NCI-H2107 treated with DMSO at 0.1 percent for 48 hours (cell line): ENCODE measurements at regions not wholly inside any gene's neighbourhood (a gene's known extent, or its start where the extent isn't known, plus 50 kb on each side); places are given as distances from the start of the nearest gene placed in this dataset.
"Not testable (repeated sequence)": the region's sequence is repeated elsewhere in the genome, so short reads cannot be mapped to it uniquely, and the experiment has no call there.

ENCODE experiments used
- DNase-seq: peaks from one replicate; lab custom pipeline; 2025; ENCODE audit not compliant: unreplicated experiment; lab: John Stamatoyannopoulos, UW

DNA sequence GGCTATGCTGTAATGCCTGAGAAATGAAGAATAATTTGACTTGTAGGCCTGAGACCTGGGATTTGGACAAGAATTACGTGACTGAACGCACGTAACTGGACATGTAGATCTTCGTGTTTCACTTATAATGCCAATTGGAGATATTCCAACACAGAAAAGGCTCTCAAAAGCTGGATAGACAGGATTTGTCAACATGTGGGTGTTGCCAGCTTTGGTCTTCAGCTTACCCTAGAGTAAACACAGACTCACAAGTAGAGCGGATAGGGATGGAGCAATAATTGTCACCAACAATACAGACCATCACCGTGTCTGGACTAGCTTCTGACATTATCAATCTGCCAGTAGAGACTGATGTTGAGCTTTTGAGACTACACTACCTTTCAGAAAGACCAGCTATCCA lies 1511.0 kb upstream of the ADGRL3 start:
- DNase-seq = no peak

DNA sequence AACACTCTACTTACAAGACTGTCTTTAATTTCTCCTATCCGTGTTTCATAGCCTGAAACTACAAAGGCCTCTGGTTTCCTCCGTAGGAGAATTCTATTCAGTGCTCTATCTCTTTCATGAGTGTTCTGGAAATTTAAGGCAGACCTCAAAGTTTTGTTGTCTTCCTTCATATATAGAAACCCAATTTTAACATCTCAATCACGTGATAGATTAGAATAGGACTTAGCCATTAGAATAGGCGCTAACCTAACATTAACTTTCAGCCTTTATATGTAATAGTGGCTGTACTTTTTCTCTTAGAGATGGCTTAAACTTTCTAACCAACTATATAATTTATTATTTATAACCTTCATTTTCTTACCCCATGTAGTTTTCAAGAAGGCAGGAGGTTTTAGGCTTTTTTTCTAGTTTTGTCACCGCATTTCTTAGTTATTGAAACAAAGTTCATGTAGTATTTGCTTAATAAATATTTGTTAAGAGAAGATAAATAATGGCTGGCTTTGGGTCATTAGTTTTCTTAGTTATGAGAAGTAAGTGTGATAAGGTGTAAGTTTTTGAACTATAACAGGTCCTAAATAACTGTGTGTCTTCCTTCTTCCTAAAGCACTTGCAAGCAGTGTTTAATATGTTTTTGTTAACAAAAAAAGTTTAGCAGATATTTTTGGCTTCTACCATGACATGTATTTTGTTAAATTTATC lies 1504.6 kb upstream of the ADGRL3 start:
- no peak for DNase-seq

DNA sequence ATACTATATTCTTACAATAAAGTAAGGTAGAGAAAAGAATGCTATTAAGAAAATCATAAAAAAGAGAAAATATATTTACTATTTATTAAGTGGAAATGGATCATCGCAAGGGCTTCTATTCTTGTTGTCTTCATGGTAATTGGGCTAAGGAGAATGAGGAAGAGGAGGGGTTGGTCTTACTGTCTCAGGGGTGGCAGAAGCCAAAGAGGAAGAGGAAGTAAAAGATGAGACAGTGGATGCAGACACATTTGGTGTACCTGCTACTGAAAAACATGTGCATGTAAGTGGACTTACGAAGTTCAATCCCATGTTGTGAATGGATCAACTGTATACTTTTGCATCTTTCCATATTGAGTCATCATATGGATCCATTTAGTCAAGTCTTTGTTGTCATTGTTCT lies 1502.1 kb upstream of the ADGRL3 start:
- DNase-seq = no peak

DNA sequence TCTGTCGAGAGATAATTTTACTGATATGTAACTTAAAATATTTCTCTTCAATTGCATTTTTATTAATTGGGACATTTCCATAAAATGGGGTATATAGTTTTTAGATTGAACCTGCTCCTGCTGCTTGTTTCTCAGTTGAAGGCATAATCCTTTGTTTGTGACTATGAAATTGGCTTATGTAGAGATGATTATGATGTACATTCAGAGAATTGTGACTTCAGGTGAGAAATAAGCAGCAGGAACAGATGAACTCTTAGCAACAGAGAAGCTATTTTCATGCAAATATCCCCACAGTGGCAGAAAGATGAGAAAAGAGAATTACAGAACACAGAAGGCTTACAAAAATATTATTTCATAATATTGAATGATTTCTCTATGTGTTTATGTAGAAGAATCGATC lies 1499.5 kb upstream of the ADGRL3 start:
- DNase-seq = no peak

DNA sequence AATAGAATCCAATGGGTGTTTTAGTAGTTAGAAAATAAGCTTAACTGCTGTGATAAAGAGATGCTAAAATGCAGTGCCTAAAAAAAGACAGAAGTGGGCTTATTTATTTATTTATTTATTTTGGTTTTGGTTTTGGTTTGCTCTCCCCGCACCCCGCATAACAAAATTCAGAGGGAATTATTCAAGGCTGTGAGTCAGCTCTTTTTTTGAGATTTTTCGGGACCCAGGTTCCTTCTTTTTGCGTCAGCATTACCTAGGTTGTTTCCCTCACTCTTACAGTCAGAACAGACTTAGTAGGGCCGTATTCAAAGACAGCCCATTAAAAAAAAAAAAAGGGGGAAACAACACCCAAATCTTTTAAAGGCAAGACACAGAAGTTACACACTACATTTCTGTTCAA lies 1495.5 kb upstream of the ADGRL3 start:
- DNase-seq = no peak

DNA sequence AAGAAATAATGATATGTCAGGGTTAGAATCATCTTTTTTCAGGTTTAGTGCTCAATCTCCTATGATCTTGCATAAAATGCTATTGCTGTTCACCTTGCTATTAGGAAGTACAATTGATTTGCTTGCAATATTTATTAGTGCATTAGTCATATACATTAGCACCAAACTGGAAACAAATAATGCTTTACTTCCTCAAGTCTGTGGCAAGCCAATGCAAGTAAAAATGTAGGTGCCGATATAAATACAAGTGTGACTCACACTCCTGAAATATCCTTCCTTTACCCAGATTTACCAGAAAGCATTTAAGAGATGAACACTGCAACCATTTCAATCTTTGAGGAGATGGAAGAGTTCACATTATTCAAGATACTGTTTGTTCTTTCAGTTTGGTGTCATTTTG lies 1487.7 kb upstream of the ADGRL3 start:
- DNase-seq = no peak

DNA sequence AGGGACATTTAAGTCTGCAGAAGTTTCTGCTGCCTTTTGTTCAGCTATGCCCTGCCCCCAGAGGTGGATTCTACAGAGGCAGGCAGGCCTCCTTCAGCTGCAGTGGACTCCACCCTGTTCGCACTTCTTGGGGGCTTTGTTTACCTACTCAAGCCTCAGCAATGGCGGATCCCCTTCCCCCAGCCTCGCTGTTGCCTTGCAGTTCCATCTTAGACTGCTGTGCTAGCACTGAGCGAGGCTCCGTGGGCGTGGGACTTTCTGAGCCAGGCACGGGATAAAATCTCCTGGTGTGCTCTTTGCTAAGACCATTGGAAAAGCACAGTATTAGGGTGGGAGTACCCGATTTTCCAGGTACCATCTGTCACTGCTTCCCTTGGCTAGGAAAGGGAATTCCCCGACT lies 1475.8 kb upstream of the ADGRL3 start:
- DNase-seq = not testable (repeated sequence)

DNA sequence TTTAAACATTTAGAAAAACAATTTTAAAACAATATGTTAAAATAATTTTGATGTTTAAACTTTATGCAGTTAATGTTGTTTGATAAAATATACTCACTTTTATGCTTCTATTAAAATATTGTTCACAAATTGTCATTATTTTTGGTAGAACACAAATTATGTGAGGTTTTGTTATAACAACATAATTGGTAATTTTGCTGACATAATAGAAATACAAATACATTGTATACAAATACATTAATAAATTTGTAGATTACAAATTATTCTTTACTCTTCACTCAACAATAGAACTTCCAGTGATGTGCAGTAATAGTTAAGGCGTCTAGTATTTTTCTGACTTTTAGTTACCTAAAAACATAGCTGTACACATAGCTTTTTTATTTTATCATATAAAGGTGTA lies 1472.4 kb upstream of the ADGRL3 start:
- DNase-seq = no peak

DNA sequence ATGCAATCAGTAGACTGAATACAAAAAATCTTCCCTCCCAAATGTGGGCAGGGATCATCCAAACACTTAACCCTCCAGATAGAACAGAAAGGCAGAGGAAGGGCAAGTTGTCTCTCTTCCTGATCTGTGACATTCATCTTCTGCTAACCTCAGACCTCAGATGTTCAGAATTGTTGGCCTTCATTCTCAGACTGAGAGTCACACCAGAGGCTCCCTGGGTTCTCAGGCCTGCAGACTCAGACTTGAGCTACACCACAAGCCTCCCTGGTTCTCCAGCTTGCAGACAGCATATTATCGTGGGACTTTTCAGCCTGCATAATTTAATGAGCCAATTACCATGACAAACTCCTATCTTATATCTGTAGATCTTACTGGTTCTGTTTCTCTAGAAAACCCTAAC lies 1471.6 kb upstream of the ADGRL3 start:
- no peak for DNase-seq

DNA sequence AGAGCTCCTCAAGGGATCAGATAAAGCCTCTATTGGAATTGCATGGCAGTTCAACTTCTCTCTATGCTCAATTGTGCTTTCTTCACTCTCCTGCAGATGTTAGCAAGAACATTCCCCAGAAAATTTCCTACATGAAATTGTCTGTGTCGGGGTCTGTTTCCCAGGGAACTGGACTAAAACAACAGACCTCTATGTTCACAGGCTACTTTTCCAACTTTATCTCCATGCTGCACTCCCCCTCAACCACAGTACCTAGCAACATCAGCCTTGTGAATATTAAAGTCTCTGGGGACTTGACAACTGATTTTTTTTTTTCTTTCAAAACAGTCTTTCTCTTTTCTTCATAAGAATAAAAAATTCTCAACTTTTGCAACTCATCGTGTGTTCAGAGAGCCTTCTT lies 1470.8 kb upstream of the ADGRL3 start:
- DNase-seq = no peak

DNA sequence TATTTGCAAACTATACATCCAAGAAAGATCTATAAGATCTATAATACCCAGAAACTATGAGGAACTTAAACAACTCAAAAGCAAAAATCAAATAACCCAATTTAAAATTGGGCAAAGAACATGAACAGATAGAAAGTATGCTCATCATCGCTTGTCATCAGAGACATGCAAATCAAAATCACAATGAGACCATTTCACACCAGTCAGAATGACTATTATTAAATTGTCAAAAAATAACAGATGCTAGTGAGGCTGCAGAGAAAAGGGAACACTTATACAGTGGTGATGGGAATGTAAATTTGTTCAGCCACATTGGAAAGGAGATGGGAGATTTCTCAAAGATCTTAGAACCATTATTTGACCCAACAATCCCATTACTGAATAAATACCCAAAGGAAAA lies 1451.7 kb upstream of the ADGRL3 start:
- no peak for DNase-seq

DNA sequence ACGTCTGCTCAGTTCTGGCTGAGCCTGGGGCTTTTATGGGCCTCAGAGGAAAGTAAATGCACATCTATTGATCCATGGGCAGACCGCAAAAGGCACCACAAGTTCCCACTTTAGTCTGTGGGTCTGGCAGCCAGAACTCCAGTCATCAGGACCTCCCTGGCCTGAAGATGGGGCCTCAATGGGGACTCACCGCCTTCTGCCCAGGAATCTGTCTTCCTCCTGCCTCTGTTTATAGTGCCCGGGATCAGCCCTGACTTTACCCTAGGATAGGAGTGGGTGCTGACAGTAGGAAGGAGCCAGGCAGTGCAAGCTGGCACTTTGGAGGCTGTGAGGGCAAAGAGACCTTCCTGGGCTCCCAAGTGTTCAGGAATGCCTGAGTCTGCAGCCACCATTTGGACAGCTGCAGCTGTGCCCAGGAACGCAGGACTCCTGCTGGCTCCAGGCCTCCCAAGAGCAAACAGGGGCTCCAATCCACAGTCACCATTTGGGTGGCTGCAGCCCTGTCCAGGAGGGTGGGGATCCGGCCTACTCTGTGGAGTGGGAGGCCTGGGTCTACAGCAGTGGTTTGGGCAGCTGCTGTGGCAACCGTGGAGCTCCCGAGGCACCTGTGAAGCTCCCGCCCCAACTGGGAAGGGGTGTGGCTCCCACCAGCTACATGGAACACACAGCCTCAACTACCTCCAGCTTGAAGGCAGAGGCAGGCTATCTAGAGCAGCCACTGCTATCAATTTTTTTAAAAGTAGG lies 1440.9 kb upstream of the ADGRL3 start:
- no peak for DNase-seq

DNA sequence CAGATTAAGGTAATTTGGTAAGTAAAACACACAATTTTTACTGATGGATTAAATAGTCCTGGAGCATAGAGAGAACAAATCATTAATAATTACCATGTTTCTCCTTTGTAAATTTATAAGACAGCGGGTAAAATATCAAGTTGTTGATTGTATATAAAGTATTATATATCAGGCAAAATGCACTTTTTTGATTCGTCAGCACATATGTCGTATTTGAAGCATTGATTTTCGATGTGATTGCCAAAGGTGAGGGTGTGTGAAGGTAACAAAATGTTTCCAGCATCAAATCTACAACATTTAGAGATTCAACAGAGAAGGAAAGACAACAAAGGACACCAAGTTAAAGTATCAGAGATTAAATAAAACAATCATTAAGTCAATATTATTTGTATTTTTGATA lies 1437.8 kb upstream of the ADGRL3 start:
- no peak for DNase-seq

DNA sequence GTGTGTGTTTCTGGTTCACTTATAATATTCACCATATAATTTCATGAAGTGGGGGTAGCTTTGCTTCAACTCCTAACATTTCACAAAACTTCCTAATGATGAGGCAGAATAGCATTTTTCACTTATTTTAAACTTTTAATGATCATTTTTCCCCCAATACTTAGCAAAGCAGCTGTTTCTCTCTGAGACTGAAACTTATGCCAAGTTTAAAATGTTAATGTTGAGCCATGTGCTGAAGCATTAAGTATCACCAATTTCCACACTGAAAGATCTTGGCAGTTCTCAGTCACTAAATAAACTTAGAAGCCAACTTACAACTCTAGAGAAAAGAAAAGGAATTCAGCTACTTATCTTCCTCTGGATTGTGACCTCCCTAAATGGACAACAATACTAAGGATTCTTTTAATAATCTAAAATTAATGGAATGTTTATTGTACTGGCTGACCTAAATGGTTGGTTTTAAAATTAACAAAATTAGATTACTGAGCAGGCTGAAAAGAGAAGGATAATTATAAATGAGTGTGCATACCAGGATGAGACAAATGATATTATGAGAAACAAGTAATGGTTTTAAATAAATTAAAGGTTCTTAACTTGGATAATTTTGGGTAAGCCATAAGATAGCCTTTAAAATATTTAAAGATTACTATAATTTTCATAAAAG lies 1429.4 kb upstream of the ADGRL3 start:
- no peak for DNase-seq

DNA sequence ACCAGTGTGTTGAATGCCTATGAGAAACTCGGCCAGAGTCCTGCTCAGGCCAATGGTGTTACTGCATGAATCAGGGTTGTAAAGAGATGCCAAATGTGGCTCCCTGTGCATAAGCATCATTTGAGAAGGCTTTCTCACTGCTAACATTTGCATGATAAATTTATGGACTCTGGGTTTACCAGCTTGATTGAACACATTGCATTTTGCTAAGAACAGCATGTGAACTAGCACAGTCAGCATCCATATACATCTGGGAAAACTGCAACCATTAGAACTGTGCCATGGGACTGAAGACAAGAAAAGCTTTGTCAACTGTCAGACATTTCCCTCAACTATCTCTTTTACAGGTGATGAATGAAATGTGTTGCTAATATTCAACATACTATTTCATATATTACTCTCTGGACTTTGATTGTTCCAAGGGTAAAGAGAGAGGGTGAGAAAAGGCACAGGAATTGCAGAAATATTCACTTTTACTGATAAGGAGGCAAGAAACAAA lies 1427.4 kb upstream of the ADGRL3 start:
- DNase-seq = no peak

DNA sequence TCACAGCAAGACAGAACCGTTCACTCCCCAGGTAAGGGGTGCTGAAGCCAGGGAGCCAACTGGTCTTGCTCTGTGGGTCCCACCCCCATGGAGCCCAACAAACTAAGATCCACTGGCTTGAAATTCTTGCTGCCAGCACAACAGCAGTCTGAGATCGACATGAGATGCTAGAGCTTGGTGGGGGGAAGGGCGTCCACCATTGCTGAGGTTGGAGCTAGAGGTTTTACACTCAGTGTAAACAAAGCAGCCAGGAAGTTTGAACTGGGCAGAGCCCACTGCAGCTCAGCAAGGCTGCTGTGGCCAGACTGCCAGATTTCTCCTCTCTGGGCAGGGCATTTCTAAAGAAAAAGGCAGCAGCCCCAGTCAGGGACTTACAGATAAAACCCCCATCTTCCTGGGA lies 1419.9 kb upstream of the ADGRL3 start:
- not testable (repeated sequence) for DNase-seq

DNA sequence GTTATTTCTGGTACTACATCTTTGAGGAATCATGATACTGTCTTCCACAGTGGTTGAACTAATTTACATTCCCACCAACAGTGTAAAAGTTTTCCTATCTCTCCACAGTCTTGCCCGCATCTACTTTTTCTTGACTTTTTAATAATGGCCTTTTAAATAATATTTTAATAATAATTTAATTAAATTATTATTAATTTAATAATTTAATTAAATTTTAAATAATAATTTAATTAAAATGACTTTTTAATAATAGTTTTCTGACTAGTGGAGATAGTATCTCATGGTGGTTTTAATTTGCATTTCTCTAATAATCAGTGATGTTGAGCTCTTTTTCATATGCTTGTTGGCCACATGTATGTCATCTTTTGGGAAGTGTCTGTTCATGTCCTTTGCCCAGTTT lies 1395.0 kb upstream of the ADGRL3 start:
- DNase-seq = no peak

DNA sequence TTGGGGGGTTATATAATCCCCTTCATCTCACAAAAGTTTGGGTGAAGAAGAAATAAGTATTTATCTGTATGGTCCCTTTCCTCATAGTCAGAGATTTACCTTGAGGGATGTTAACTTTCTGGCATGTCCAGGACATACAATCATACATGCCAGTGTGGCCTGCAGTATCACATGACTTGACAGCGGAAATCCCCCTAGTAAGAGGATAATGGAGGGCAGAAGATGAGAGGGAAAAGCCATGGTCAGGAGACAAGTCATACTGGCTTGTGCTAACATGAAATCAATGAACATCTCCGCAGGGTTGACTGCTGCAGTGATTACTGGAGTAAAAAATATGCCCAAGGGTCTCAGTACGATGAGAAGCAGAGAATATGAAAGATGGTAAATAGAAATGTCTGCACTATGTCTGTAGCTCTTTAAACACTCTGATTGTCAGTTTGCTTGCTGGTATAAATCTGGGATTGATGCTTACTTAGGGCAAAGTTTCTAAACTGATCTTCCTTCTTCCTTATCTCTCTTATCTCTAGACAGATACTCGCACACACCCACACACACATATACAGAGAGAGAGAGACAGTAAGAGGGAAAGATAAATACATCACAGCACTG lies 1385.6 kb upstream of the ADGRL3 start:
- no peak for DNase-seq

DNA sequence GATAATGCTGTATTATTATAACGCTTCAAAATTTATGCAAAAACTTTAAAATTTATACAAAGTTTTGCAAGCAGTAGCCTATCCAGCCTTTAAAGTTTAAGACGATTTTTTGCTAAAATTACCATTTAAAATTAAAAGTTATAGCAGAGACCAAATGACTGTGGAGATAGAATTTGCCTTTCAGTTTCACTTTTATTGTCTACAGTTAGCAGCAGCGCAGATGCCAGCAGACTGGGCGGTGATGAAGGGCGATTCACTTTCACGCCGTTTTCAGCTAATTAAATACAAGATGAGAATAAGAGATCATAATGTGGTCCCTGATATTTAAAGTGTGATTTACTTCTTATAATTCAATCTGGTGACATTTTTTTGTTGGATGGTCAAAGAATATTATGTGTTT lies 1381.5 kb upstream of the ADGRL3 start:
- DNase-seq = peak; percentile 13

DNA sequence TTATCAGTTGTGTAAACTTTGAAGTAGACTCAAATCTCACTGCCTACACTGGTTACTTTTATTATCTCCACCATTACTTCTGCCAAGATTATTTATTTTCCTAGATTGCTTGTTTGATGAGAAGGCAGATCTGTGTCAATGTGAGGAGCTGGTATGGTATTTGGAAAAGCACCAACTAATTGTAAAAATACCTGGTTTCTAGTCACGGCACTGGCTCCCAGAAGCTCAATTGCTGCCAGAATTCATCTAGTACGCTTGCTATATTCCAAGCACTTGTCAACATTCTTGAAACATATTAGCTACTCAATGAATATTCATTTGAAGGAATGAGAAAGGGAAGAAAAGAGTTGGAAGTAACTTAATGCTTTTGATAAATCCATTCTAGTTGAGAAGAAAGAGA lies 1376.8 kb upstream of the ADGRL3 start:
- DNase-seq = no peak

DNA sequence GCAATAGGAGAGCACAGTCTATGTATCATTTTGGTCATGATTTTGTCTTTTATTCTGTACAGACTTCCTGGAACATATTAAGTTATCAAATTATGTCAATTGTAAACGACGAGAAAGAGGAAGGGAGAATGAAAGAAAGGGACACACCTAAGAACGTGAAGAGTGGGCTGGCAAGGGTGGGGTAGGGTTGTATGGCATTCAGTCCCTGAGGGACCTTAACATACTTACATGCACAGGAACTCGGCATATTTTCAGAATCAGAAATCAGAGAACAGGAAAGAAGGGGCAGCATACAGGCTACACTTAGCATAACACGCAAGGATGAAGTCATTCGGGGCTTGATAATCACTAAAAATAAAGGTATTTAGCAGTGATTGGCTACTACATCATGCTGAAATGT lies 1375.0 kb upstream of the ADGRL3 start:
- DNase-seq = no peak

DNA sequence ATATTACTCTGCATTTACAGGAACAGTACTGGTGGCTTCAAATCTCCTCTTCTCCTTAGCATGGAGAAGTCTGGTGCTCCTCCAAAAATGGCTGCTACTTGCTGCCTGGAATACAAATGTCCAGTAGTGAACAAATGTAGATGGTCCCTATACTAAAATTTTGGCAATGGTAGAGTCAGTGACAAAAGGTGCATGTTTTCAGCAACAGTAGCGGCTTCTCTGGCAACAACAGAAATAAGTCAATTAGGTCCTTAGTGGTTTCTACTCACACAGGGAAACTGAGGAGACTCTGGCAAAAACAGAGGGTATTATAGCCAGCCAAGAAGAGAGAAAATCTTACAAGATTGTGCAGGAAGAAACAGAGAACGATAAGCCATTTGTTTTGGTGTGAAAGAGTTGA lies 1368.4 kb upstream of the ADGRL3 start:
- no peak for DNase-seq
